ENCODE measurements at regions not wholly inside any gene's neighbourhood (a gene's known extent, or its start where the extent isn't known, plus 50 kb on each side); places are given as distances from the start of the nearest gene placed in this dataset.

DNA sequence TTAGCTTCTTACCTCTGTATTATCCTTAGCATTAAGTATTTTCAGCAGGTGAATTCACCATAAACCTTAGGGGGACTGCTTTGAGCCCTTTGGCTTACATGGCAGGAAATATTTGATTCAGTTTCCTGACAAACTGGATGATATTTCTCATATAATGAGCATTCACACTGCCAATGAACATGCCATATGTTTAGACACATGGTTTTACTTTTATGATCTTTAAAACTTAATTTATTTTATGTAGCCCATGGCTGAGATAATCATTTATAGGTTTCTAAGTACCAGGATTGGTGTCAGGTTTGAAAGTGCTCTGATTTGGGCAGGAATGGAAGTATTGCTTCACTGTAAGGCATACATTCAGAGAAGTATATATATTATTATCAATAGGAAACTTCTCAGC lies 319.1 kb downstream of the ZPLD1 start:
- ATAC-seq = no peak

DNA sequence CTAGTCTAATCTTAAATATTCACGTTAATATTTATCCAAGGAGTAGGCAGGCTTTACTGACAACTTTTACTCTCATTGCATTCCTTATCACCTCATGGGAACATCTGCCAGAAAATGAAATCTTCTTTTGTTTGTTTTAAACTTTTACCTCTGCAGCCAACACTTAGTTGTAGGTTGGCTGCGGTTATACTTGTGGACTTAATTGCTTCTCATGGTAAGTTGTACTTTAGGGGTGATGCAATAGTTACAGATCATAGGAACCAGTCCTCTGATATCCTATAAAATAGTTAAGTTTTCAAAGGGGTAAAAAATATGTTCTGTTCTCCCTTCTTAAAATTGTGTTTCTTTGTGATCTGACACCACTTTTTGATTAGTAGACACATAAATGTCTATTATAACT lies 321.9 kb downstream of the ZPLD1 start:
- no peak for ATAC-seq

DNA sequence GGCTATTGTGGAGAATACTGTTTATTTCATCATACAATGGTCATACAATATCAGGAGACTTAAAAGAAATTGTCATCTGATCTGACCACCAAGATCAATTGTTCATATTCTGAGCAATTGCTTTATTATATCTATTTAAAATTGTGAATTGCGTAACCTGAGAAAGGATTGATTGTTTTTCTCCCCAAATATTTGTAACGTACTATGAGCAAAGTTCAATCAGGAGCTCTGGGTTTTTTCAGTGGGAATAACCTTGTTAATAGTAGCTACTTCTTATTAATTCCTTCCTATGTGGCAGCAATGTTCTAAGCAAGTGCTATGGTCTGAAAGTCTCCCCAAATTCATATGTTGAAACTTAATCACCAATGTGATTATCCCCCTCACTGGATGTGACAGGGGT lies 323.1 kb downstream of the ZPLD1 start:
- no peak for ATAC-seq

DNA sequence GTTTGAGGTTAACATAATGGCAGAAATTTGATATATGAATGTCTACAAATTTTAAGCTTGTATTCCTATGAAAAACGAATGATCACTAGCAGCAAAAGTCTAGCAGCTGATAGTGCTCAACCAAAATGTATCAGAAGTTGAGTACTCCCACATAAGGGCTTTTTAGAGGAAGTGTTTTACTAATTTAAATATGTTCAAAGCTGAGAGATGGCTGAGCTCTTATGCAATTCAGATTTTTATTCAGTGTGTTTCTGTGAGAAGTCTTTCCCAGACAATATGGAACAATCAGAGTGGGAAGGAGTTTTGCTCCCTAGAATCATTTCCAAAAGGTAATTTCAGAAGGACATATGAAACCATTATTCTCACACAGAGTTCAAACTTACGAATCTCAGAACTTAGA lies 327.0 kb downstream of the ZPLD1 start:
- ATAC-seq = no peak

- ATAC-seq = no peak
Measured at GRCh38 chr3:102790747-102791325, 356.0 kb downstream of the ZPLD1 start.

DNA sequence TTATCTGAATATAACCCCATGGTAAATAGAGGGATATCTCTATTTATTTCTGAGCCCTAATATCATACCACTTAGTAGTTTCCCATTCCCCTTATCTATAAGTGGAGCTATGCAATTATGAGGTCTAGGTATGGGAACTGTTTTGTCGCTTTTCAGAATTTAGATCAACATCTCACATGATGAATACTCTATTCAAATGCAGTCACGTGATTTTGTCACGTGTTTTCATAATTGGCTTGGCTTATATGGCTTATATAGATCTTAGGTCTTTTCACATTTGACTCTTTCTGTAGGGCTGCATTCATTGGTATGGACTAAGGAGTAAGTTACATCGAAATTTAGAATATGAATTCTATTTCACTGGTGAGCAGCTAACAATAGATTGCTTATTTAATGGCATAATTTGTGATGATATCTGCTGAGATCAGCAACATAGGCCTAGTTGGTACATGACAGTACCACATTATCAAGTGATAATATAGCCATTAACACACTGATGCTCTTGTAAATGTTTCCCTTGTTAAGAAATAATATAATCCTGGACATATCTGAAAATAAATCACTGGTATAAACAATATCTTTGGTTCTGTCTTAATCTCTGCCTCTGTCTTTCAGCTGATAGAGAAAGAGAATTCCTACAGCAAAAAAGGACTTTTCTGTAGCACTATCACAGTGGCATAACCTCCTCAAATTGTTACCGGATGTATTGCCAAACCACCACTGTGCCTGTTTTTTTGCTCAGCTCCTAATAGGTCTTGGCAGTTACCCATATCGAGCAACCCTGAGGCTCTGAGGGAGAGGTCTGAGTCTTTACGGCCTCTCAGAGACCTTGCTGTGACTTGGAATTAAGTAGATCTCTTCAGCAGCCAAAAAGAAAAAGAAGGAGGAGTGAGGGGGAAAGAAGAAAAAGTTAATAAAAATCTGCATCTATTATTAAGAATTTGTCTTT lies 357.1 kb downstream of the ZPLD1 start:
- no peak for ATAC-seq

DNA sequence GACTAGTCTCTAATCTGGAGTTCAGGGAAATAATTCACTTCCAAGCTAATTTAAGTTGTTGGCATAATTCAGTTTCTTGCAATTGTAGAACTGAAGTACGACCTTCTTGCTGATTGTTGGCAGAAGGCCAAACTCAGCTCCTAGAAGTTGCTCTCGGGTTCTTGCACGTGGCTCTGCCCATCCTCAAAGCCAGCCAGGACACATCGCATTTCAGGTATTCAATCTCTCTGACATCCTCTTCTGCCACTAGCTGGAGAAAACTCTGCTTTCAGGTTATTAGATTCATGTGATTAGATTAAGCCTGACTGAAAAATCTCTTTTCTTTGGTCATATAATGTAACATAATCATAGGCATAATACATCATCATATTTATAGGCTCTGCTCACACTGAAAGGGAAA lies 362.0 kb downstream of the ZPLD1 start:
- ATAC-seq = no peak

DNA sequence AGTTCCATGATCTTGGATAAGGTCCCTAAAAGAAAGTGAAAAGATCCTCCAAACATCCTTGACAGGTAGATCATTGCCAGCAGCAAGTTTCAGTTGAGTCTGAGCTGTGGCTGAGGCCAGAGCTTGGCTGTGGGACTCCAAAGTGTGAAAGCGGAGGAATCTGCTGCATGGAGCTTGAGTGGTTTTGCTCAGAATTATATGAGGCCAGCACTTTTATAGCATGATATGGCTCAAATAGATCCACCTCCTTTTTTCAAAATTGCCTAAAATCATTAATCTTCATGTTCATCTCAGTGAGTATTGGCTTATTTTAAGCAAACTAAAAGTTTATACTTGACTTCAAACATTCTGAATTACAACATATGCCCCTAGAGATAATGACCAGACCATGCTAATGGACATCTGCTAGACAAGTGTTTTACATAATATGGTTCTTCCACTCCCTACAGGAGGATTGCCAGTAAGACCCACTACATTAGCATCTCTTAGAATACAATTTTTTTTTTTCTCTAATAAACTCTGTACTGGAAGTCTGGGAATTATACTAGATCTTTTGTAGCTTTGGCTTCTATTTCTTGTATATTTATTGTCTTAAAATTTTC lies 368.1 kb downstream of the ZPLD1 start:
- no peak for ATAC-seq

DNA sequence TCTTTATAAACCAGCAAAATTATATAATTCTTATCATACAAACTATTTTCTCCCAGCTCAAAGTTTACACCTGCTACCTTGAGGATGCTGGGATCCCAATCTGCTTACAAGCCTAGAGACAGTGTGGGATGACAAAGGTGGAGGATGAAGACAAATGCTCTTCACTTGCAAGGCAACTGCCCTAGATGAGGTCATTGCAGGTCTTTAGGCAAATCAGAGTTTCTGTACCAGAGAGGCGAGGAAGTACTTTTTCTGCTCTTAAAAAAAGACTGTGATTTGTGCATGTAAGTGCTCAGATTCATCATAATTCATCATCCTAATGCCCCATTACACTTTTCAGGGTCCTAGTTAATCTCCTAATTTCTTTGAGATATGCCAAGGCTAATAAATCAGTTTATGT lies 376.1 kb downstream of the ZPLD1 start:
- no peak for ATAC-seq

DNA sequence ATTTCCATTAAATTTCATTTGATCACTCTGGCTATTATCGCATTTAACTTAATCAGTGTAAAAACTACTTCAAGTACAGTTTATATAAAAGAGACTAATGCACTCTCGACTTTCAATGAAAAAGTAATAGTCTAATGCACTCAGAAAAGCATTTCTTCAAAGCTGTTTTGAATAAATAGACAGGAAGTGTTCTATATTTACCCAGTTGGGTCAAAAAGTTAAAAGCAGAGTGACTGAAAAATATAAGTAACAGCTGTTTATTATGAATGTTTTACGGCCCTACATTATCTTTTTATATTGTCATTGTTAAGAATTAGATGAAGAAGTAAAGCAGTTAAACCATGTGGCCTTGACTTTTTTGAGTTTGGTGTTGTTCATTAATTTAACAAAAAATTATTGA lies 391.8 kb downstream of the ZPLD1 start:
- no peak for ATAC-seq

DNA sequence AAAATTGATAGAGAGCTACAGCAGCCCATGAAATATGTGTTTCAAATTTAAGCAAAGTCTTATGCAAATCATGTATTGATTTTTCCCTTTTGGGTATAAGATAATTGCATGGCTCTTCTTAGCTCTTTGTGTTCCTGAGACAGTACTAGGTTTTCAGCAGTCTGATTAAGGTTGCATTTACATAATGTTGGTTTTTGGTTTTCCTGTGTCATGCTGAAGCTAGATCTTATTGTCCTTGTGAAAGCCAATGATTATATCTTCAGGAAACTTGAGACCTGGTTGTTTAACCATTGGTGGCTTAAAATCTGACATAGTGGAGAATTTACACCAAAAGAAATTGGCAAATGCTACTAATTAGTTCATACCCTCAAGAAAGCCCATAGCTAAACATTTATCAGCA lies 392.6 kb downstream of the ZPLD1 start:
- no peak for ATAC-seq

GRCh38 chr3:102830415-102830814 lies 395.6 kb downstream of the ZPLD1 start:
- ATAC-seq = no peak

- no peak for ATAC-seq
Measured at GRCh38 chr3:102841866-102842265, 407.1 kb downstream of the ZPLD1 start.

DNA sequence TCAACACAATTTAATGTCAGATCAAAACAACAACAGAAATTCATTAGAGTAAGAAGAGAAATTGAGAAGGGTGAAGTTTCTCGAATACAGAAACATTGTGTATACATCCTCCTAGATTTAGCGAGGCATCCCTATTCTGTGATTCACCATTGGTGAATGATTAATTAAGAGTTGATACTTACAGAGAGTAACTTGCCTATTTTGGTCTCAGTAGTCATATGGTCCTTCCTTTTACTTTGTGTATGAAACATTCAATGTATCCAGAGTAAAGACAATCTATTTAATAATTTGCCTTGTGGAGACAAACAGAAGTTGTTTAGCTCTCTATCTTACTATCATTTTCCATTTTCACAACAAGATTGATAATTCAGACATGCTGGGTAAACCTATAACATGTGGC lies 432.0 kb downstream of the ZPLD1 start:
- no peak for ATAC-seq

DNA sequence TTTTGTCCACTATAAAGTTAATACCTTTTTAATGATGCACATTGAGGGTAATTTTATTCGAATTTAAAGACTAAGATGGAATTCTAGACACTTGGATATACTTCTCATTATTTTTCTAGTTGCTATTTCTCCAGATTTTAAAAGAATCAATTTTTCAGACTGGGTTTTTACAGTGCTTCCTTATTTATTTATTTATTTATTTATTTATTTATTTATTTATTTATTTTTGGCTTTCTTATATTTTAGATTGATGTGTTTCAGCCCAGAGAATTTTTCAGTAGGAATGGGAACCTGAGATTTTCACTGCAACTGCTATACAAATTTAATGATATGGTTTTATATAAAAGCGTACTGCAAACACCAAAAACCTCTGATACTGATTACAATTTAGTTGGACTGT lies 448.7 kb downstream of the ZPLD1 start:
- ATAC-seq = no peak

DNA sequence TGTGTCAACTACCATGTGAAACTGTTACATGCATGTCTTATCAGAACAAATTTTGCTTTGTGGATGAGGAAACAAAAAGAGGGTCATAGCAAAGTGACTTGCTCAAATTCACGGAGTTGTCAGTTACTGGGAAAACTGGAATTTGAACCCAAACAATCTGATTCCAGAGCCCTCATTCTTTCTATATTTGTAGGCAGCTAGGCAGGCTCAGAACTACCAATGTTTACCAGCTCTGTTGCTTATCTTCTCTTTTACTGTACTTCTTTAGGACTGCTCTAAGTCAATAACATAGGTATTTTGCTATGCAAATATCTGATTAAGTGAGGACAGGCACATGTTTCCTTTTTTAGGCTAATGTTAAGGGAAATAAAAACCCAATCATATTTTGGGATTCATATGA lies 450.5 kb downstream of the ZPLD1 start:
- no peak for ATAC-seq

- no peak for ATAC-seq
Measured at GRCh38 chr3:102887431-102887830, 452.6 kb downstream of the ZPLD1 start.

DNA sequence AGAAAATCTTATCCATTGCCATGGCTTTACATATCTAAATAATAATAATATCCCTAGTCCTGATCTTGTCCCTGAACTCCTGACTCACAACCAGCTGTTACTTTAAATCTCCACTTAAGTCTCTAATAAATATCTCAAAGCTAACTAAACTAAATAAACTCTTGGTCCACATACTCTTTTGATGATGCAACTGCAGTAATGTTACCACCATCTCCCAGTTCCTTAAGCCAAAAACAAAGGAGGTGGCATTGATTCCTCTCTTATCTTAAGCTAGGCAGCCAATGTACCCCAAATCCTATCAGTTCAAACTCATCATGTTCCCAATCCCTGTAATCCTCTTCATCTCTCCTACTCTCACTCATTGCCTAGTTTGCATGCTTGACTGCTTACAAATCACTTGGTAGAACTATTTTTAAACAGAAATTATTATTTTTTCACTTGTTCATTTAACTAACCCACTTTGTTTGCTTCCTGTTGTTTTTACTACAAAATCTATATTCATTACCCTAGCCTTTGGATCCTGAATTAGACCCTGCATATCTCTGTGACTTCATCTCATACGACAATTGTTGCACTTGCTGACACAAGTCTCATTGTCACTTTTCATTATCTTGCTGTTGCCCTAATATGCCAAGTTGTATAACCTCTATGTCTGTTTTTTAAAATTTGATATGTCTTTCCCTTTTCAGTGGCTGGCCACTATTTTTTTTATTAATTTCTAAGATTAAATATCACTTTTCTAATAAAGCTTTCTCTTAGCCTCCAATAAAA lies 462.2 kb downstream of the ZPLD1 start:
- no peak for ATAC-seq

DNA sequence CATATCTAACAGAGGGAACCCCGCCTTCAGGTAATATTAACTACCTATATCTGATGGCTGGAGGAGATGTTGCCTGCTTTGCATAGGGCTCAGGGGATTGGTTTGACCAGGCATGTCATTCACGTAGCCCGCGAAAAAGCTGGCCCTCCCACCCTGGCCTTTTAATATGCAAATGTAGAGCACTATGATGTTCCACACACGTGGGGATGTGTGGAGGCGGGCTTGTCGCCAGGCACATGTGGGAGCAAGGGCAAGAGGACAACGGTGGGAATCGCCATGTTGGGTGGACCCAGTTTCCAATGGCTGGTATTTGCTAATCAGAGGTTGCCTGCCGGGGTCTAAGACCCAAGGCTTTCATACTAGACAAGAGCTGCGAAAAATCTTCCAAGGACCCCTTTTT lies 469.8 kb downstream of the ZPLD1 start:
- ATAC-seq = no peak

DNA sequence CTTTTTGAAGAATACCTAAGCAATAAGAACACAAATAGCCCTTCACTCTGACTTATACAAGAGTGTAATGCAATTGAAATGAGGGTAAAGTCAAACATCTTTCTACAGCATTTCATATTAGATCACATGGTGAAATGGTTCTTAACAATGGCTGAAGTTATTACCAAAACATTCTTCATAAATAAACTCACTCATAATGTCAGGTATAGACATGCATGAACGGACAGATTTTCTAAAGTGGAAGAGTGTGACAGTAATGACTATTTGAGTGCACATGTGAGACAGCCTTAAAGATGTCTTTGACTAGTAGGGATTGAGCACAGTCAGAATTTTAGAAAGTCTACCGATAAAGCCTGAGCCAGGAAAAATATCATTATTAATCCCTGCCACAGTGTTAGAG lies 471.0 kb downstream of the ZPLD1 start:
- no peak for ATAC-seq

DNA sequence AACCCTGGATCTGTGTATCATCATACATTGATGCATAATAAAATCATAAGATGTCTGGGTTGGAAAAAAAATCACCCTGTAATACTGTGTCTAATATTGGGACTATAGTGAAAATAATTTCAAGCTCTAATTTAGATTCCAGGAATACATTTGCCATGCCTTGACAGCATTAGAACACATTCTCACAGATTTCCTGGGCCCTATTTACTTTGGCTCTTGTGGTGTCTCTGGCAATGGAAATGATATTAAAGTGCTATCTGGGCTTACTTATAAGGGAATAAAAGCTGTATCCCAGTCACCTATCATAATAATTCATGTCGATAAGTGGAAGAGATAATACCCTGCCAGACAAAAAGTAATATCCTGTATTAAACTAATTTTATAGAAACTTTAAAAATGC lies 472.0 kb downstream of the ZPLD1 start:
- no peak for ATAC-seq

- ATAC-seq = no peak
Measured at GRCh38 chr3:102909904-102910303, 475.1 kb downstream of the ZPLD1 start.

DNA sequence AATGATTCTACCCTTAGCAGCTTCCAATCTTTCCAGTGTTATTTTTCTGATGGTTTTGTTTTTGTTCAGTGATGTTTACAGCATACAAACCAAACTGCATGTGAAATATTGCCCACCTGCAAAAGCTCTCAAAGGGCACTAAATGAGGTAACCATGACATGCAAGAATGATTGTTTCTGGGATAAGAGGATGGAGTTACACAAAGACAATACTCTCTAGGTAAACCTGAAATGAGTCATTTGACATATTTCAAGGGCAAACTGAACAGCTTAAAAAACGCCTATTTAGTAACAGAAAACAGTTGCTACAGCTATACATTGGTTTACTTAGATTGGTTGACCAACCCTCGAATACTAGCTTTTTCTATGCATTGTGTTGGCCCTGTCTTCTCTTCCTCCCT lies 481.7 kb downstream of the ZPLD1 start:
- ATAC-seq = no peak
